ENCODE measurements at regions not wholly inside any gene's neighbourhood (a gene's known extent, or its start where the extent isn't known, plus 50 kb on each side); places are given as distances from the start of the nearest gene placed in this dataset.

DNA sequence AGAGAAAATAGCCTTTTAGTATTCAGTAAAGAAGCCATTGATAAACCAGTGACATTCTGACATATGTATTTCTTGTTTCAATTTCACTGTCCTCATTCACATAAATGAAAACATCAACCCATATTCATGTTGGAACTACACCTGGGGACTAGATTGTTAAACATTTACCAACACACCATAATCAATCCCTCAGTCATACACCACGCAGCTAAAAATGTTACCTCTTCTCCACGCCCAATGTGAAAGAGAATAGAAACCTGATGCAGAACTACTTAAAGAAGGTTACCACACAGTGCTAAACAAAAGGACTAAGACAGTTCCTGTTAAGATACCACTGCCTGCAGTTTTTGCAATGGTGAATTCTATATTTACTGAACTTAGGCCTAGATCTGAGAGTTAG lies 518.9 kb downstream of the PRELID2 start:
- TF ChIP-seq EZH2 (IDR thresholded peaks at IDR 0.05; ENCODE audit: insufficient read depth, poor library complexity, severe bottlenecking) (no peak), EZH2phosphoT487 (IDR thresholded peaks at IDR 0.05; ENCODE audit: insufficient read depth, low read depth) (no peak)
